PFSK-1 (cell line): ENCODE measurements at regions not wholly inside any gene's neighbourhood (a gene's known extent, or its start where the extent isn't known, plus 50 kb on each side); places are given as distances from the start of the nearest gene placed in this dataset.

Experiments
- FOXP2 ChIP-seq: optimal IDR thresholded peaks from 2 replicates; pipeline ENCODE3; 2011; ENCODE audit warnings: borderline replicate concordance, control low read depth, inconsistent platforms; ENCODE audit not compliant: insufficient read depth; ENCODE audit errors: extremely low read length, extremely low read depth
- POLR2AphosphoS5 ChIP-seq: IDR thresholded peaks from 2 replicates; pipeline ENCODE4 v1.6.1; 2012; ENCODE audit warnings: low read depth, mild to moderate bottlenecking, control low read depth, low read length, moderate library complexity
- REST ChIP-seq, 2 experiments: IDR thresholded peaks; 2 replicates each; pipeline versions ENCODE4 v1.6.1 to v1.8.0; 2011 to 2012; ENCODE audit warnings: low read depth in 2 of 2, low read length in 2 of 2, control low read depth in 1 of 2, inconsistent platforms in 1 of 2, mild to moderate bottlenecking in 1 of 2, moderate library complexity in 1 of 2; ENCODE audit not compliant: insufficient read depth in 1 of 2
- SIN3A ChIP-seq: IDR thresholded peaks from 2 replicates; pipeline ENCODE4 v1.6.1; 2012; ENCODE audit warnings: mild to moderate bottlenecking, low read length, moderate library complexity, borderline replicate concordance; ENCODE audit not compliant: insufficient read depth
- TAF1 ChIP-seq: IDR thresholded peaks from 2 replicates; pipeline ENCODE4 v1.6.1; 2012; ENCODE audit warnings: low read length, control low read depth, borderline replicate concordance; ENCODE audit not compliant: insufficient read depth

DNA sequence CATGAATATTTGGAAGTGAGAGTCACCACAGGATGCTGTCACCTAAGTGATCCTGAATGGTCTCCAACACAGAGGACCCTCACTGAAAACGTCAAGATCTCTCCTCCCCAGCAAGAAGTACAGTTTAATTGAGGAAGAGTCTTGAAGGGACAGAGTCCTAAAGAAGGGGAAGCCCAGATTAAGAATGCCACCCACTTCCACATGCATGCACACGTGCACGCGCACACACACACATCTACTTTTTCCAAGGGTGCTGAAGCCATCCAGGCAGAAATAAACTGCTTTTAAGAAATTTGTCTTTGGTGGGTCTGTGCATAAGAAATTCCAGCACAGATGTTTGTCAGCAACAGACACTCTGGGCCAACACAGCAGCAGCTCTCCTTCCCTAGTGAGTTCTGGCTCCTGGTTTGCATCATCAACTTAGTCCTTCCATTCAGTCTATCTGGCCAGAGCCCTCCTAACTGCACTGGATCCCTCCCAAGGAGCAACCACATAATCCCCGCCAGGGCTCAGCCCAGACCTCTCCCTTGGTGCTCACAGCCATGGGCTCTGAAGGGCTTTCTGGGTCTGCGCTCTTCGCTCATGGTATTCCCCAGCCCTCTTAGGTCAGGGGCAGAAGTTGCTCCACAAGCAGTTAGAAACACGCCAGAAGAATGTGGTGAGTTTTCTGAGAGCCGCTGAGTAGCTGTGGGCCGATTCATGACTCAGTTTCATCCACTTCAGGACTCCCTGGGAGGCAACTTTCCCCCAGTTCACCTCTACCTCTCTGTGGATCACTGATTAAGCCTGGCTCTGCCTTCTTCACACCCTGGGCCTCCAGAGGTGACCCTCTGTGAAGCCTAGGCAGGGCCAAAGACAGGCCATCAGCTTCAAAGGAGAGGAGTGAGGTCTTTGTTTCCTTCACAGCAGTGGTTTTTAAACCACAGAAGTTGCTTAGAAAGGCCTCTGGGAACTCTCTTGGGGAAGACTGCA lies 132.6 kb upstream of the LIPC start:
- TF ChIP-seq POLR2AphosphoS5 = no peak
- TF ChIP-seq REST (IDR thresholded peaks at IDR 0.05; ENCODE audit: insufficient read depth in 1 of 2, low read depth in 2 of 2, low read length in 2 of 2) = no peak

GRCh38 chr15:58302832-58303231 lies 129.0 kb upstream of the LIPC start:
- no peak for TF ChIP-seq TAF1
- no peak for TF ChIP-seq REST (IDR thresholded peaks at IDR 0.05; ENCODE audit: insufficient read depth in 1 of 2, low read depth in 2 of 2, low read length in 2 of 2)
- TF ChIP-seq FOXP2 = no peak
- no peak for TF ChIP-seq SIN3A
- no peak for TF ChIP-seq POLR2AphosphoS5

- TF ChIP-seq POLR2AphosphoS5 (no peak), TAF1 (no peak), REST (IDR thresholded peaks at IDR 0.05; ENCODE audit: insufficient read depth in 1 of 2, low read depth in 2 of 2, low read length in 2 of 2) (no peak), SIN3A (no peak), FOXP2 (no peak)
These were observed 128.6 kb upstream of the LIPC start for GRCh38 chr15:58303236-58303635.

DNA sequence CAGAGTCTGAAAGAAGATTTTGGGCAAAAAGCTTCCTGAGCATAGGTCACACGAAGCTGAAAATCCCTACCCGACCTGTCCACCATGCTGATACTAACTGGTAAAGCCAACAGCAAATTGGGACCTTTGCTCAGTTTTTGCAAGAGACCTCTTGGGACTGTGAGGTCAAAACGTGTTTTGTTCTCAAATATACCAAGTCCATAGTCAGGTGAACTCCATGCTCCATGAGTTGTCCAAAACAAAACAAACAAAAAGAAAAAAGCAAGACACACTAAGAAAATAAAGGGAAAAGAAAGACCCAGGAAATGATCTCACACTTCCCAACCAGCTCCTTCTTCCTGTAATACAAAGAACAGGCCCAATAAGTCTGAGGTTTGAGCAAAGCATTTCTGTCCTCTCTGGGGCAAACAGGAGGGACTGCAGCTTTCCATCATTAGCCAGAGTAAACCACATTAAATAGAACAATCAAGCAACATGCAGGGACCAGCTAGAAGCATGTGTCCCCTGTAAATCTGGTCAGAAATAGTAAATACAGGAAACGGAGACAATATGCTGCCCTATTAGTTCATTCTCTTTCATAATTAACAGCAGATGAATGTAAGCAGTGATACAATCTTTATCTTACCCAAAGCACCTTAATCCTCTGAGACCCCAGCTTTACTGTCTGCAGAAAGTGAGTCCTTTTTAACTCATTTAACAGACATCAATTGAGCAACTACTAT lies 125.0 kb upstream of the LIPC start:
- TF ChIP-seq POLR2AphosphoS5 = no peak

GRCh38 chr15:58307313-58307961 lies 124.4 kb upstream of the LIPC start:
- TF ChIP-seq POLR2AphosphoS5 (no peak), REST (IDR thresholded peaks at IDR 0.05; ENCODE audit: insufficient read depth in 1 of 2, low read depth in 2 of 2, low read length in 2 of 2) (no peak), FOXP2 (no peak), SIN3A (no peak), TAF1 (no peak)
